ENCODE measurements at regions not wholly inside any gene's neighbourhood (a gene's known extent, or its start where the extent isn't known, plus 50 kb on each side); places are given as distances from the start of the nearest gene placed in this dataset.

DNA sequence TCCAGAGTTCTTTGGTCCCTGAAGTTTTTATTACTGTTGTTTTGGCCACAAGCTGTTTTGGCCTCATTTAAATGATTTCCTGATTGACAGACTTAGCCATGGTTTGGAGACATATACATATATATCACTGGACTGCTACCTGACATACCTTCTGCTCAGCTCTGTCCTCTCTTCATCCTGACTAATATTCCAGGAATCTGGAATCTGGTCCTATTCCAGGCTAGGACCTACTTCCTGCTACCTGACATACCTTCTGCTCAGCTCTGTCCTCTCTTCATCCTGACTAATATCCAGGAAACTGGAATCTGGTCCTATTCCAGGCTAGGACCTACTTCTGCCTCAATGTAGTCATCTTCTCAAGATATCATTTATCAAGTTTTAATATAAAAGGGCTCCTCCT lies 724.4 kb upstream of the ROBO1 start:
- no peak for DNase-seq (ENCODE audit: low read depth in 2 of 2)

DNA sequence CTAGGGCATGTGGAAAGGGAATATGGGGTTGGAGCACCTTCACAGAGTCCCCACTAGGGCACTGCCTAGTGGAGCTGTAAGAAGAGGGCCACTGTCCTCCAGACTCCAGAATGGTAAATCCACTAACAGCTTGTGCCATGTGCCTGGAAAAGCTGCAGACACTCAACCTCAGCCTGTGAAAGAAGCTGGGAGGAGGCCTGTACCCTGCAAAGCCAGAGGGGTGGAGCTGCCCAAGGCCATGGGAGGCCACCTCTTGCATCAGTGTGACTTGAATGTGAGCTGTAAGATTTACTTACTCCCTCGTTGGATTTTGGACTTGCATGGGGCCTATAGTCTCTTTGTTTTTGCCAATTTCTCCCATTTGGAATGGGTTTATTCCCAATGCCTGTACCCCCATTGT lies 705.2 kb upstream of the ROBO1 start:
- DNase-seq (ENCODE audit: low read depth in 2 of 2): no peak

DNA sequence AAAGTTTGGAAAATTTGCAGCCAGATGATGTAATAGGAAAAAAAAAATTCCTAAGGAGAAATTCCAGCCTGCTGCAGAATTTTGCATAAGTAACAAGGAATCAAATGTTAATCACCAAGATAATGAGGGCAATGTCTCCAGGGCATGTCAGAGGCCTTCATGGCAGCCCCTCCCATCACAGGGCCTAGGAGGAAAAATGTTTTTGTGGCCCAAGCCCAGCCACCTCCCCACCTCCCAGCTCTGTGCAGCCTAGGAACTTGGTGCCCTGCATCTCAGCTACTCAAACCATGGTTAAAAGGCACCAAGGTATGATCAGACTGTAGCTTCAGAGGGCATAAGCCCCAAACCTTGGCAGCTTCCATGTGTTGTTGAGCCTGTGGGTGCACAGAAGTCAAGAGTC lies 704.7 kb upstream of the ROBO1 start:
- no peak for DNase-seq (ENCODE audit: low read depth in 2 of 2)

DNA sequence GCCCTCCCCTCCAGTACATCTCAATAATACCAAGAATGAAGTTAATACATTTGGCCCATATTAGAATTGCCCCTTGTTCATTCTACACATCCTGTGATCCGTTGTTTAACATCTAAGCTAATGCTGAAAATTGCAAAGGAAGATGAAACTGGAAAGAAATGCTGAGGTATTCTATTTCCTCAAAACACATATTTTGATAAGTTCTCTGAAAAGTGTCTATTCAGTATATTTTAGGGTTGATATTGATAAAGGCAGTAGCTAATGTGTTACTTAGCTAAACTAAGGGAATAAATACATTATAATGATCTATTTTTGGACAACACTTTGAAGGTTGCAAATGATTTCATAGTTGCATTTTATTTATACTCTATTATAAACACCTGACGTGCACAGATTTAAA lies 702.6 kb upstream of the ROBO1 start:
- no peak for DNase-seq (ENCODE audit: low read depth in 2 of 2)

DNA sequence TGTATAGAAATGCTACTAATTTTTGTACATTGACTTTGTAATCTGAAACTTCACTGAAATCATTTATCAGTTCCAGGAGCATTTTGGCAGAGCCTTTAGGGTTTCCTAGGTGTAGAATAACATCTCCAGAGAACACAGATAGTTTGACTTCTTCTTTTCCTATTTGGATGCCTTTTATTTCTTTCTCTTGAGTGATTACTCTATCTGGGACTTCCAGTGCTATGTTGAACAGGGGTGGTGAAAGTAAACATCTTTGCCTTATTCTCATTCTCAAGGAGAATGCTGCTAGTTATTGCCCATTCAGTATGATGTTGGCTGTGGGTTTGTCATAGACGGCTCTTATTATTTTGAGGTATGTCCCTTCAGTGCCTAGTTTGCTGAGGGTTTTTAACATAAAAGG lies 697.9 kb upstream of the ROBO1 start:
- DNase-seq (ENCODE audit: low read depth in 2 of 2): no peak

DNA sequence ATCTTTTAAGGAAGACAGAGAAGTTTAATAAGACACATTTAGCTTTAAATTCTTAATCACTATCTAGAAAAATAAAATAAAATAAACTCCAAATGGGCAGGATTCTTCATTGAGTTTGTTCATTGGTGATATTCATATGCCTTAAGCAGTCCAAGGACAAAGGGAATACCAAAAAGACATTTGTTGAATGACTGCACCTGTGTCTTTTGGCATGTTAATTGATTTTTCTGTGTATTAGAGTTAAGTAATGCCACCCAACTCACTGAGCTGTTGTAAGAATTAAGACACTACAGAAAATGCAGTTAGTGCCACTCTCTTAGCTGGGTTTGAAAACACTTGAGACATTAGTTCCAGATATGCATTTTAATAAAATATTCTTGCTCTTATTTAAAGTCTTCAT lies 683.6 kb upstream of the ROBO1 start:
- no peak for DNase-seq (ENCODE audit: low read depth in 2 of 2)

DNA sequence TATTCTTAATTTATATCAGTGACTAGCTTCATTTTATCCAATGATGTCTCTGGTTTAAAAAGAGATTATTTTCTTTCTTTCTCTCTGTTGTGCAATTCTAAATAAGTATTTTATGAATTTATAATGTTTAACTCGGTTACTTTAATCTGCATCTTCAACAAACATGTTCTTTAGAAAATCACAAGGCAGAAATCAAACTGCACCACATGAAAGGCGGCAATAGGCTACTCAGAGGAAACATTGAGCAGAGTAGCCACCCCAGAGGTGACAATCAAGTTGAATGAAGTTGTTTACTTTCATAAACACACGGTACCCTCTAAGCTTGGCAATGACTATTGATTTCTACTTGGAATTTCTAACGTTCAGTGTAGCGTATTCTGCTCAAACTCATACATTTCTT lies 677.8 kb upstream of the ROBO1 start:
- no peak for DNase-seq (ENCODE audit: low read depth in 2 of 2)

DNA sequence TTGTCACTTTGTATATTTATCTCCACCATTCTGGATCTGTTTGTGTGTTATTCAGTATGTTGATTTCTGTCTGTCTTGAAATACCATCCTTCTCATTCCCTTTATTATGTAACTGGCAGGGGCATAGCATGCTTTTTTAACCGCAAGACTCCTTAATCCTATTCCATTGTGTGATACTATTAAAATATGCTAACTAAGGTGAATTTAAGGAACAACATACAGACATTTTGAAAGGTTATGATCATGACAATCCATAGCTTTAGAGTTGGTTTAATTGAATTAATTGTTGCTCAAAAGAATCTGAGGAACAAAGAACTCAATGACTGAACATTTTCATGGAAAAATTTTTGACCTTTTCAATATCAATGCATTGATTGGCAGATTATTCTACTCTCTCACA lies 677.3 kb upstream of the ROBO1 start:
- no peak for DNase-seq (ENCODE audit: low read depth in 2 of 2)

DNA sequence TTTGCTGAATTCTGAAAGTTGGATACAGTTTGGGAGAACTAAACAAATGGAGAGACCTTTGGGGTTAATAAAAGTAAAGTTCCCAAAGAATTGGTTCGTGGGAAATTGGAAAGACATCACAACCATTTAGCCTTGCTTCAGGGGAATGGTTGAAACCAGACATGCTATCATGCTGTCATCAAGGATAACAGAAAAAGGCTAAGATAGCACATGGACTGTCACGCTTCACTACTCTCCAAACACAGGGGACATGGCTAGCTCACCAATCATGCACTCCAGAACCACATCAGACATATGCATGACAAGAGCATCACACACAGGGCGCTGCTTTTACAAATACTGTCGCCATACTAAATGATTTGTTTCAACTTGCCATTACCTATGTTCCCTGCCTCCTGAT lies 671.7 kb upstream of the ROBO1 start:
- DNase-seq (ENCODE audit: low read depth in 2 of 2): no peak

DNA sequence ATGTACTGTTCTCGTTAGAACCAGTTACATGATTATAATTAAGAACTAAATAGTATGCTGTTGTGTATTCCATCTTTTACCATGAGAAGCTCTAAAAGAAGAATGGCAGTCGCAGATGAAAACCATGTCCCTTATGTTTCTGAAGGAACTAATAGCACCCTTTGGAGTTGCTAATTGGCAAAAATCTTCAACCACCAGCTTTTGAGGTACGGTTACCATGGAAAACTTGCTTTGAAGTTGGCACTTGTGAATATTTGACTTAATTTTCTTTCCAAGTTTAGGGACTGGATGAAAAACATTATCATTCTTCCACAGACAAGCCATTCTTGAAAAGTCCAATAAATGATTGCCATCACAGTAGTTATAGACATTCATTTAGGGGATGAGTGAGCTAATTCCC lies 666.6 kb upstream of the ROBO1 start:
- DNase-seq (ENCODE audit: low read depth in 2 of 2): no peak

DNA sequence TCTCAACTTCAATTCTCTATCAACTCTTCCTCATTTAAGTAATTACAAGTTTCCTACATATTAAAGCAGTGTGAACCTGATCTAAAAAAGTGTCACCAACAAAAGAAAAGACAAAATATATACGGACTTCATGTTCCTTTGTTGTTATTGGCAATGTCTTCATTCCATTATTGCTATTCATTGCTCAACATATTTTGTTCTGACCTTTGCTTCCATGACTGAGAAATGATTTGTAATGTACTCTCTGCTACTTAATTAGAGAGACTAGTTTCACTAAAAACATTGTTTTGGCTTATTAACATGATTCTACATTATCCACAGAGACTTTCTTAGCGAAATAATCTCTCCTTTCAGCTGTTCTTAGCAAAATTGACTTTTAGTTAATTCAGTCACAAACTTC lies 657.2 kb upstream of the ROBO1 start:
- DNase-seq (ENCODE audit: low read depth in 2 of 2): no peak

DNA sequence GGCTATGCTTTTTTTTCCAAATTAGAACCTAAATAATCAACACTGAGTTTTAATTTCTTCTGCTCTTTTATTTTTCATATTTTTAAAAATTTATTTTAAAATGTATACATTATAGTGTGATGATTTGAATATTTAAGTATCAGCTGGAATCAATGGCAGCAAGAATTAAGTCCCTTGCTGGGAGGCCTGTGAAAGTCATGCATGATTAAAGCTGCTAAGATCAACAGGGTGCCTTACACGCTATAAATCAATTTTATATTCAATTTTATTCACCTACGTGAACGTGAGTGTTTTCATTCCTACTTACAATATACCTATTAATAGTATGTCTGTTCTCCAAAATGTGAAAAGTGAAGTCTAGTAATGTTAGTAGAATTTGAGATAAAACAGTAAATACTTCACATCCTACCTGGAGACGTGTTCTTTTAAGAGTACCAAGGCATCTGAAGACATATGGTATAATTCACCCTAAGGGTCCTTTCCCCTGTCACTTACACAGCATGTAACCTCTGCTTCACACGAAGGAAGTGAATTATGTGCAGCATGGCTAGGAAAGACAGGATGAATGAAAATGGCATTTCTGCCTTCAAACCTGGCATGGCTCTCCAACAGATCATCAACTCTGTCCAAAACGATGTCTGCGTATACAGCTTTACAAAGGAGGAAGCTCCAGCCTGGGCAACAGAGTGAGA lies 640.4 kb upstream of the ROBO1 start:
- DNase-seq (ENCODE audit: low read depth in 2 of 2): no peak

DNA sequence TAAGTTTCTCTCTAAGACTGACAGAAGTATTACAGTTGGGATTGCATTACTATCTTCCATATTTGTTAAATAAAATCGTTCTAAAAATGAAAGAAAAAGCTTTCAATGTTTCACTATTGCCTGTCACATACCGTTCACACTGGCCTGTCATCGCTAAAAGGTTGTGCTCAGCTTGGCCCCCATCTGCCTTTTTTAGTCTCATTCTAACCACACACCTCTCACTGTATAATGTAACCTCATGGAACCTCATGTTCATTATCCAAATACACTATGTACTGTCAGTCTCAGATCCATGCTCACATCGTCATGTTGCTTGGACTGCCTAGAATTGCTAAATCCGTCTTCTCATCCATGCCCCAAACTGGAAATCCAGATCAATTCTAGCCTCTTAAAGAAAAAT lies 637.8 kb upstream of the ROBO1 start:
- no peak for DNase-seq (ENCODE audit: low read depth in 2 of 2)

DNA sequence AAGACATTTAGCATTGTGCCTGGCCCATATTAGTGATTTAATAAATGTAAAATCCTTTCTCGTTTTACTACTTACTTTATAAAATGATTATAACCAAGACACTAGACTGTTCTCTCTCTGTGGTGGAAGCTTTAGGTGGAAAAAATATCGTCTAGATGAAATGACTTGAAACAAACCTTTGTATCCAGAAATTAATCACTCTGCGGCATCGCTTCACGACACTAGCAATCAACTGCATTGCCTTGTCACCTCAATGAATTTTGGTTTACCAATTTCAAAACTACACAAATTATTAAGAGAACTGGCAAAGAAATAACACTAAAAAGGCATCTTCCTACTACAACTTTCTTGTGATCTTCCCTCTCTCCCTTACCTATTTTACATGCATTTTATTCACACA lies 627.2 kb upstream of the ROBO1 start:
- DNase-seq (ENCODE audit: low read depth in 2 of 2): no peak

DNA sequence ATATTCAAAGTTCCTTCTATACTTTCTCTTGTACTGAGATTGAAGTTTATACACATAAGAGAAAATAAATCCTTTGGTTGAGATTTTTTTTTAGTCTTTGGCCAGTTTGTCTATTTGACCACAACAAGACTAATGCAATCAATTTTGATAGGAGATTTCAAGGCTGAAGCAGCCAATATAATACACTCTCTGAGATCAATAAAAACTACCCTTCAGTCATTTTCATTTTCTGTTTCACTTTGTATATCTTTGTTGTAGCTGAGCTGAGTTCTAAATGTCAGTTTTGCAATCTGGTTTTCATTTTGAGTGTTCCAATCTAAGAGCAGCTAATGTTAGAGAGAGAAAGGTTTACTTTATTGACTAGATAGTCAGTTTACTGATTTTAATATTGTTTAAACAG lies 623.8 kb upstream of the ROBO1 start:
- DNase-seq (ENCODE audit: low read depth in 2 of 2): no peak

DNA sequence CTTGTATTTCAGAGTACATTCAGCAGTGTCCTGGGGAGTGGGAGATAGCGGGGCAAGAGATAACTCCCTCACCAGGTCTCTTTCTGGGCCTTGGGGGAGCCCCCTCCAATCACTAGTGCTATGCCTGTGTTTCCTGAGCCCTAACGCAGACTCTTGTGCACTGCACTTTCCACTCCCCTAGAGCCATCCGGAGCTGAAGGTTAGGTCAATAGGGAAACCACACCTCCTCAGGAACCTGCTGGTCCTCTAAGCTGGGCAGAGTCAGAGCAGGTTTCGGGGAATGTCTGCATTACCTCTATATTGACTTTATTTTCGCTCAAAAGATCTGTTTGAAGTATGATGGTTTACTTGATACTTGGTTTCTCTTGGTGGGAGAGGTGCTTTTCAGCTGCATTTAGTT lies 617.0 kb upstream of the ROBO1 start:
- no peak for DNase-seq (ENCODE audit: low read depth in 2 of 2)

DNA sequence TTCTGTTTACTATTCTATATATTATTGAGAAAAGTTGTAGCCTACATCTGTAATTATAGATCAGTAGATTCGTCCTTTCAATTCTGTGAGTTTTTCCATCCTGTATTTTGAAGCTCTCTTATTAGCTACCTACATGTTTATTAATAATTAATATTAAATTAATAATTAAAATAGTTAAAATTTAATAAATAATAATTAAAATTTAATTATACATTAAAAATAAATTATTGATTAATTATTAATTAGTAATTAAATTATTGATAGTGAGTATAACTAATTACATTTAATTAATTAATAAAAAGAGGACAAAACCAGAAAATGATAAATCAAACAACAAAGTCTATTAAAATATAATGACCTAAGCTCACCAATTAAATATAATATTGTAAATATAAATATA lies 606.6 kb upstream of the ROBO1 start:
- DNase-seq (ENCODE audit: low read depth in 2 of 2): no peak

DNA sequence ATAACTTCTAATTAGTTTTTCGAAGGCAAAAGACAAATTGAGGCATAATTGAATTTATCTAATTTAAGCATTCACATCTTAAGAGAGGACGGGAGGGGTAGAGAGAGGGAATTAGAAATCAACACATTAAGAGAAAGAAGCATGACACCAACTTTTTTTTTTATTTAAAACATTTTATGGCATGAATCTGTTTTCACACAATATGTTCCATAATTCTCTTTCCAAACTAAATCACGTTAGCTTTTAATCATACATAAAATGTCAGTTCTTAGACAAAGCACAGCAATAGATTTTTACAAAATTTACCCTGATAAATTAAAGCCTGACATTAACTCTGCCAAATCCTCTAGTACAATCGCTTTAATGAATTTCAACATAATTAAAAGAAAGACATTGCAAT lies 600.8 kb upstream of the ROBO1 start:
- no peak for DNase-seq (ENCODE audit: low read depth in 2 of 2)

DNA sequence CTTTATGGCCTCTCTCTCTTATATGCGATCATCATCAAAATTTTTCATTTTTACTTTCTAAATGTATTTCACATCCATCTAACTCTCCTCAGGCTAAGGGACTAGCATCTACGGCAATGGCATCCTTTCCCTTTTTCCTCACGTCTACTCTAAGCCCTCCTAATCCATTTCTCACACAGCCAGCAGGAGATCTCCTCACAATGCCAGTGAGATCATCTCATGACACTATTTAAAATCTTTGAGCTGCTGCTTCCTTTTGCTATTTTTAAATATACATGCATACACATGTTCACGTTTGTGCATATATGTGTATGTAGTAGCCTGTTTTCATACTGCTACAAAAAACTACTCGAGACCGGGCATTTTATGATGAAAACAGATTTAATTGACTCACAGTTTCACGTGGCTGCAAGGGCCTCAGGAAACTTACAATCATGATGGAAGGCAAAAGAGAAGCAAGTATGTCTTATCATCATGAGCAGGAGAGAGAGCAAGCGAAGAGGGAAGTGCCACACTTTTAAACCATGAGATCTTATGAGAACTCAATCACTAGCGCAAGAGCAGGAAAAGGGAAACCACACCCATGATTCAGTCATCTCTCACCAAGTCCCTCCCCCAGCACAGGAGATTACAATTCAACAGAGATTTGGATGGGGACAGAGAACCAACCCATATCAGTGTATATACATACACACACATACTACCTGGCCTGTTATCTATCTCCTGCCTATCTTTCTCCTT lies 599.2 kb upstream of the ROBO1 start:
- no peak for DNase-seq (ENCODE audit: low read depth in 2 of 2)

DNA sequence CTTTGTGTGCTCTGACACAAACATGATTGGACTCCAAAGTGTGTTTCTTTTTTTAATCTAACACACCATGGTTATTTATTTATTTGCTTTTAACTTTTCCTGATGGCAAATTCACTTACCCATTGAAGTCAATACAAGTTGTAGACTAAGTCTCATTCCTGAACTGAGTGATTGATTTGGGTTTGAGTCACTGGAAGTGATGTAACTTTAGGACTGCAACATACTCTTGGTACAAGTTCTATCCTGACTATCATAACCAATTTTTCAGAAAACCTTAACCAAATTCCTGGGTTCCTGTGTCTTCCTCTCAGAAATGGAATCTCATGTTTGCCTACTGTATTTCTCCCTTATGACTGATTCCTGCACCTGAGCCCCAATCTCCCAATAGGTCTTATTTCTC lies 590.0 kb upstream of the ROBO1 start:
- no peak for DNase-seq (ENCODE audit: low read depth in 2 of 2)

DNA sequence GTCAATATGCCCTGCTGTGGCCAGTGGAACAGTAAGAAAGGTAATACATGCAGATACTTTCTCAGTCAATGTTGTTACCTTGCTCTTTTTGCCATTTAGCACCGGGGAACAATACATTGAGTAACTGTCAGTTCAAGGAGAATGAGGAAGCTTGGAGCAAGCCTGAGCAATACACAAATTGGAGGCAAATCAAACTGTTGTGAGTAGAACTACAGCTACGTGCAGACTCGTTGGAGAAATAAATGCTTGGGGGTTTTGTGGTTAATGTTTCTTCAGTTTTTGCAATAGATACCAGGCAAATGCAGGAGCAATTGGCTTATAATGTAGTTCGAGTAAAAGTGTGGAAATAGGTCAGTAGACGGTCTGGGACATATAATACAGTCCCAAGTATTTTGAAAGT lies 587.3 kb upstream of the ROBO1 start:
- no peak for DNase-seq (ENCODE audit: low read depth in 2 of 2)

DNA sequence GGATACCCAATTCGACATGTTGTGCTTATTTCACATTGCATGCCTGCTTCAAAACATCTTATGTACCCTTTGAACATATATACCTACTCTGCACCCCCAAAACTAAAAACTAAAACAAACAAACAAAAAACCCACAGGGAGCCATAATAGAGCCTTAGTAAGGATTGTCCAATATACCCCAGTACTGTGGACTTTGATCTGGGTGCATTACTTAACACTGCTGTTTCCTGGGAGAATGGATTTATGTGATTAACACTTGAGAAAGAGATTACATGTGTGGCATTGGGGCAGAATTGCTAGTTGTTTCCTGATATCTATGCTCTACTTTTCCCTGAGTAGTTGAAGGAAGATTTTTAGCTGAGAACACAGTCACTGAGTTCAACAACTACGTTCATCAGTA lies 583.4 kb upstream of the ROBO1 start:
- no peak for DNase-seq (ENCODE audit: low read depth in 2 of 2)

DNA sequence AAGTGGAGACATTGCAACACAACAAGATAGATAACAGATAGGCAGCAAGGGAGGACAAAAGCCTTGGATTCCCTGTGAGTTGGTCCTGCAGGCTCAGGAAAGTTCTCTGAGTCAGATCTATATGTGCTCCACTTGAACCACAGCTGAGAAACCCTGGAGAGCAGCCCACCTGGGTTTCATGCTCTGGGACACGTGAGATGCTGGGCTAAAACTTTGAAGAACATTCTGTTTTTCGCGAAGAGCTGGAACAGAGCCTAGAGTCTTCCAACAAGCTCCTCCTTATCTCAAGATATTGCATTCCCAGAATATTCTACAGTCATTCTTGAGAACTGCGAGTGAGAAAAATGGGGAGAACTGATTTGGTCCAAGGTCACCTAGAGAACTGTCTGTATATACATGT lies 583.0 kb upstream of the ROBO1 start:
- no peak for DNase-seq (ENCODE audit: low read depth in 2 of 2)

DNA sequence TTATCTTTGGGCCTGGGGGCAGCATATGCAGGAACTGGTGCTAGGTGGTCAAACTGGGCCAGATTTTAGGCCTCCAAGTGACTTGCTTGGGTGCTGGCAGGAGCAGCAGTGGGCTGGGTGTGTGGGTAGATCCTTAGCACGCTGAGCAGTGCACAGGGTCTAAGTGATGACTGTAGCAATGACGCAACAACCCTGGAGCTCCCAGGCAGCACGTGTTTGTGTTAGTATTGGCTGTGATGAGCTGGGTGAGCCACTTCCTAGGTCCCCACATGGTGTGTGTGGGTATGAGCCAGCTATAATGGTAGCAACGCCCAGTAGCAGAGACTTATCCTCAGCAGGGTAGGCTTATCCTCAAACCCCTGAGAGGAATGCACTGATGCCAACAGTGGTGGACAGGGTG lies 570.6 kb upstream of the ROBO1 start:
- no peak for DNase-seq (ENCODE audit: low read depth in 2 of 2)
